ENCODE measurements at regions not wholly inside any gene's neighbourhood (a gene's known extent, or its start where the extent isn't known, plus 50 kb on each side); places are given as distances from the start of the nearest gene placed in this dataset.

- H3K4me3 Mint-ChIP-seq: no peak overlapping the region
- no peak for TF ChIP-seq POLR2AphosphoS5 (IDR thresholded peaks at IDR 0.05; ENCODE audit: low read depth)
- TF ChIP-seq, protein P1, sequence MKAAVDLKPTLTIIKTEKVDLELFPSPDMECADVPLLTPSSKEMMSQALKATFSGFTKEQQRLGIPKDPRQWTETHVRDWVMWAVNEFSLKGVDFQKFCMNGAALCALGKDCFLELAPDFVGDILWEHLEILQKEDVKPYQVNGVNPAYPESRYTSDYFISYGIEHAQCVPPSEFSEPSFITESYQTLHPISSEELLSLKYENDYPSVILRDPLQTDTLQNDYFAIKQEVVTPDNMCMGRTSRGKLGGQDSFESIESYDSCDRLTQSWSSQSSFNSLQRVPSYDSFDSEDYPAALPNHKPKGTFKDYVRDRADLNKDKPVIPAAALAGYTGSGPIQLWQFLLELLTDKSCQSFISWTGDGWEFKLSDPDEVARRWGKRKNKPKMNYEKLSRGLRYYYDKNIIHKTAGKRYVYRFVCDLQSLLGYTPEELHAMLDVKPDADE (IDR thresholded peaks at IDR 0.05): no peak
- TF ChIP-seq, protein P2, sequence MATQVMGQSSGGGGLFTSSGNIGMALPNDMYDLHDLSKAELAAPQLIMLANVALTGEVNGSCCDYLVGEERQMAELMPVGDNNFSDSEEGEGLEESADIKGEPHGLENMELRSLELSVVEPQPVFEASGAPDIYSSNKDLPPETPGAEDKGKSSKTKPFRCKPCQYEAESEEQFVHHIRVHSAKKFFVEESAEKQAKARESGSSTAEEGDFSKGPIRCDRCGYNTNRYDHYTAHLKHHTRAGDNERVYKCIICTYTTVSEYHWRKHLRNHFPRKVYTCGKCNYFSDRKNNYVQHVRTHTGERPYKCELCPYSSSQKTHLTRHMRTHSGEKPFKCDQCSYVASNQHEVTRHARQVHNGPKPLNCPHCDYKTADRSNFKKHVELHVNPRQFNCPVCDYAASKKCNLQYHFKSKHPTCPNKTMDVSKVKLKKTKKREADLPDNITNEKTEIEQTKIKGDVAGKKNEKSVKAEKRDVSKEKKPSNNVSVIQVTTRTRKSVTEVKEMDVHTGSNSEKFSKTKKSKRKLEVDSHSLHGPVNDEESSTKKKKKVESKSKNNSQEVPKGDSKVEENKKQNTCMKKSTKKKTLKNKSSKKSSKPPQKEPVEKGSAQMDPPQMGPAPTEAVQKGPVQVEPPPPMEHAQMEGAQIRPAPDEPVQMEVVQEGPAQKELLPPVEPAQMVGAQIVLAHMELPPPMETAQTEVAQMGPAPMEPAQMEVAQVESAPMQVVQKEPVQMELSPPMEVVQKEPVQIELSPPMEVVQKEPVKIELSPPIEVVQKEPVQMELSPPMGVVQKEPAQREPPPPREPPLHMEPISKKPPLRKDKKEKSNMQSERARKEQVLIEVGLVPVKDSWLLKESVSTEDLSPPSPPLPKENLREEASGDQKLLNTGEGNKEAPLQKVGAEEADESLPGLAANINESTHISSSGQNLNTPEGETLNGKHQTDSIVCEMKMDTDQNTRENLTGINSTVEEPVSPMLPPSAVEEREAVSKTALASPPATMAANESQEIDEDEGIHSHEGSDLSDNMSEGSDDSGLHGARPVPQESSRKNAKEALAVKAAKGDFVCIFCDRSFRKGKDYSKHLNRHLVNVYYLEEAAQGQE (IDR thresholded peaks at IDR 0.05; ENCODE audit: unreplicated experiment): no peak
- TF ChIP-seq EZH2 (IDR thresholded peaks at IDR 0.05; ENCODE audit: low read depth, unreplicated experiment): no peak
- TF ChIP-seq STAT1 (IDR thresholded peaks at IDR 0.05; ENCODE audit: unreplicated experiment): no peak
- no peak for TF ChIP-seq CREB1 (CRISPR knock-in tag; IDR thresholded peaks at IDR 0.05; ENCODE audit: low read depth)
- no peak for TF ChIP-seq ZNF331 (CRISPR knock-in tag; IDR thresholded peaks at IDR 0.05; ENCODE audit: low read depth)
- TF ChIP-seq, protein P3, sequence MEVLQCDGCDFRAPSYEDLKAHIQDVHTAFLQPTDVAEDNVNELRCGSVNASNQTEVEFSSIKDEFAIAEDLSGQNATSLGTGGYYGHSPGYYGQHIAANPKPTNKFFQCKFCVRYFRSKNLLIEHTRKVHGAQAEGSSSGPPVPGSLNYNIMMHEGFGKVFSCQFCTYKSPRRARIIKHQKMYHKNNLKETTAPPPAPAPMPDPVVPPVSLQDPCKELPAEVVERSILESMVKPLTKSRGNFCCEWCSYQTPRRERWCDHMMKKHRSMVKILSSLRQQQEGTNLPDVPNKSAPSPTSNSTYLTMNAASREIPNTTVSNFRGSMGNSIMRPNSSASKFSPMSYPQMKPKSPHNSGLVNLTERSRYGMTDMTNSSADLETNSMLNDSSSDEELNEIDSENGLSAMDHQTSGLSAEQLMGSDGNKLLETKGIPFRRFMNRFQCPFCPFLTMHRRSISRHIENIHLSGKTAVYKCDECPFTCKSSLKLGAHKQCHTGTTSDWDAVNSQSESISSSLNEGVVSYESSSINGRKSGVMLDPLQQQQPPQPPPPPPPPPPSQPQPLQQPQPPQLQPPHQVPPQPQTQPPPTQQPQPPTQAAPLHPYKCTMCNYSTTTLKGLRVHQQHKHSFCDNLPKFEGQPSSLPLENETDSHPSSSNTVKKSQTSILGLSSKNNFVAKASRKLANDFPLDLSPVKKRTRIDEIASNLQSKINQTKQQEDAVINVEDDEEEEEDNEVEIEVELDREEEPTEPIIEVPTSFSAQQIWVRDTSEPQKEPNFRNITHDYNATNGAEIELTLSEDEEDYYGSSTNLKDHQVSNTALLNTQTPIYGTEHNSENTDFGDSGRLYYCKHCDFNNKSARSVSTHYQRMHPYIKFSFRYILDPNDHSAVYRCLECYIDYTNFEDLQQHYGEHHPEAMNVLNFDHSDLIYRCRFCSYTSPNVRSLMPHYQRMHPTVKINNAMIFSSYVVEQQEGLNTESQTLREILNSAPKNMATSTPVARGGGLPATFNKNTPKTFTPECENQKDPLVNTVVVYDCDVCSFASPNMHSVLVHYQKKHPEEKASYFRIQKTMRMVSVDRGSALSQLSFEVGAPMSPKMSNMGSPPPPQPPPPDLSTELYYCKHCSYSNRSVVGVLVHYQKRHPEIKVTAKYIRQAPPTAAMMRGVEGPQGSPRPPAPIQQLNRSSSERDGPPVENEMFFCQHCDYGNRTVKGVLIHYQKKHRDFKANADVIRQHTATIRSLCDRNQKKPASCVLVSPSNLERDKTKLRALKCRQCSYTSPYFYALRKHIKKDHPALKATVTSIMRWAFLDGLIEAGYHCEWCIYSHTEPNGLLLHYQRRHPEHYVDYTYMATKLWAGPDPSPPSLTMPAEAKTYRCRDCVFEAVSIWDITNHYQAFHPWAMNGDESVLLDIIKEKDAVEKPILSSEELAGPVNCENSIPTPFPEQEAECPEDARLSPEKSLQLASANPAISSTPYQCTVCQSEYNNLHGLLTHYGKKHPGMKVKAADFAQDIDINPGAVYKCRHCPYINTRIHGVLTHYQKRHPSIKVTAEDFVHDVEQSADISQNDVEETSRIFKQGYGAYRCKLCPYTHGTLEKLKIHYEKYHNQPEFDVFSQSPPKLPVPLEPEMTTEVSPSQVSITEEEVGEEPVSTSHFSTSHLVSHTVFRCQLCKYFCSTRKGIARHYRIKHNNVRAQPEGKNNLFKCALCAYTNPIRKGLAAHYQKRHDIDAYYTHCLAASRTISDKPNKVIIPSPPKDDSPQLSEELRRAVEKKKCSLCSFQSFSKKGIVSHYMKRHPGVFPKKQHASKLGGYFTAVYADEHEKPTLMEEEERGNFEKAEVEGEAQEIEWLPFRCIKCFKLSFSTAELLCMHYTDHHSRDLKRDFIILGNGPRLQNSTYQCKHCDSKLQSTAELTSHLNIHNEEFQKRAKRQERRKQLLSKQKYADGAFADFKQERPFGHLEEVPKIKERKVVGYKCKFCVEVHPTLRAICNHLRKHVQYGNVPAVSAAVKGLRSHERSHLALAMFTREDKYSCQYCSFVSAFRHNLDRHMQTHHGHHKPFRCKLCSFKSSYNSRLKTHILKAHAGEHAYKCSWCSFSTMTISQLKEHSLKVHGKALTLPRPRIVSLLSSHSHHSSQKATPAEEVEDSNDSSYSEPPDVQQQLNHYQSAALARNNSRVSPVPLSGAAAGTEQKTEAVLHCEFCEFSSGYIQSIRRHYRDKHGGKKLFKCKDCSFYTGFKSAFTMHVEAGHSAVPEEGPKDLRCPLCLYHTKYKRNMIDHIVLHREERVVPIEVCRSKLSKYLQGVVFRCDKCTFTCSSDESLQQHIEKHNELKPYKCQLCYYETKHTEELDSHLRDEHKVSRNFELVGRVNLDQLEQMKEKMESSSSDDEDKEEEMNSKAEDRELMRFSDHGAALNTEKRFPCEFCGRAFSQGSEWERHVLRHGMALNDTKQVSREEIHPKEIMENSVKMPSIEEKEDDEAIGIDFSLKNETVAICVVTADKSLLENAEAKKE (CRISPR knock-in tag; IDR thresholded peaks at IDR 0.05): no peak
- no peak for TF ChIP-seq CTCF (conservative IDR thresholded peaks at IDR 0.05; ENCODE audit: low read depth in 2 of 2)
- Histone ChIP-seq H3K4me2 (no peak overlapping the region), H3F3A (replicated peaks; ENCODE audit: low read depth) (no peaks in the 10 kb centered on the region), H3K4me1 (ENCODE audit: insufficient read depth) (no peaks in the 10 kb centered on the region), H4K20me1 (replicated peaks; ENCODE audit: insufficient read depth) (no peaks in the 10 kb centered on the region), H3K79me2 (replicated peaks; ENCODE audit: insufficient read depth) (no peaks in the 10 kb centered on the region), H3K27ac (ENCODE audit: low read depth) (no peak overlapping the region), H3K4me3 (no peak overlapping the region), H2AFZ (no peak overlapping the region), H3K36me3 (ENCODE audit: insufficient read depth) (no peaks in the 10 kb centered on the region), H3K27me3 (ENCODE audit: insufficient read depth) (no peaks in the 10 kb centered on the region), H3K9me2 (ENCODE audit: insufficient read depth) (no peaks in the 10 kb centered on the region)
- no peaks in the 10 kb centered on the region for H3K4me1 Mint-ChIP-seq
- no peak overlapping the region for H3K27ac Mint-ChIP-seq
- DNase-seq (ENCODE audit: low spot score): no peak
- no peaks in the 10 kb centered on the region for H3K36me3 Mint-ChIP-seq (ENCODE audit: low read depth)
- H3K9me3 Mint-ChIP-seq: no peaks in the 10 kb centered on the region; the same call in 1 of the 3 replicates
- no peak for ATAC-seq
- H3K27me3 Mint-ChIP-seq (ENCODE audit: insufficient read depth, low read depth, poor library complexity): no peaks in the 10 kb centered on the region
Observed at GRCh38 chr15:91801836-91802534, 51.5 kb upstream of the SLCO3A1 start.
